HepG2 (cell line): ENCODE measurements at regions not wholly inside any gene's neighbourhood (a gene's known extent, or its start where the extent isn't known, plus 50 kb on each side); places are given as distances from the start of the nearest gene placed in this dataset.

Source experiments
- ATAC-seq: fragments of 200-7000 bp; cut with Tn5 transposase; 3 replicates; pipeline ENCODE4 v1.9.1; 2020; ENCODE audit warnings: mild to moderate bottlenecking, moderate library complexity
- BruUV-seq: library from RNA; stranded (reverse); fragments of 400-500 nt; replicated peaks from 2 replicates; lab custom pipeline; 2021; lab: Mats Ljungman, UMichigan
- CTCF ChIA-PET: fragments of 300-600 bp; formaldehyde crosslinking; extraction: SDS; loops from one replicate; lab custom pipeline; 2021; ENCODE audit warnings: low total read pairs, inconsistent platforms, low intra/inter-chr PET ratio; lab: Yijun Ruan, JAX
- POLR2A ChIA-PET: fragments of 350-600 bp; sonication (Branson Sonifier 250); formaldehyde crosslinking; loops from one replicate; lab custom pipeline; 2020; ENCODE audit warnings: antibody characterized with exemption, inconsistent platforms; lab: Yijun Ruan, JAX
- DNase-seq: peaks from one replicate; pipeline ENCODE4 v3.0.0-alpha.2; 2015; ENCODE audit warnings: low spot score
- FAIRE-seq: peaks from 3 replicates; lab custom pipeline; 2011; peaks lifted over from hg19 to GRCh38; lab: Jason Lieb, UNC
- H2AFZ ChIP-seq: one replicate; pipeline ENCODE4 v1.6.1; 2011; ENCODE audit warnings: low read length, inconsistent platforms
- H3K27ac ChIP-seq: fragments of 300-600 bp; 3 replicates; pipeline ENCODE4 v1.8.0; 2011; ENCODE audit warnings: mixed run types, mild to moderate bottlenecking, mixed read lengths, low read length, inconsistent platforms; ENCODE audit not compliant: insufficient read depth; ENCODE audit errors: extremely low read length
- H3K27me3 ChIP-seq, 2 experiments: fragments of 200-600 bp in 1 of 2; 2 replicates in 1 of 2; 3 replicates in 1 of 2; pipeline versions ENCODE4 v1.6.0 to v1.8.0; 2011; ENCODE audit warnings: low read length in 2 of 2, mild to moderate bottlenecking in 2 of 2, moderate library complexity in 2 of 2, inconsistent platforms in 1 of 2; ENCODE audit not compliant: insufficient read depth in 2 of 2, control insufficient read depth in 1 of 2
- H3K36me3 ChIP-seq, 2 experiments: fragments of 200-600 bp in 1 of 2; replicated peaks in 1 of 2; 2 replicates in 1 of 2; 3 replicates in 1 of 2; pipeline versions ENCODE4 v1.5.1 to v1.8.0; 2011; ENCODE audit warnings: low read length in 2 of 2, inconsistent platforms in 1 of 2; ENCODE audit not compliant: insufficient read depth in 2 of 2, control insufficient read depth in 1 of 2
- H3K4me1 ChIP-seq: 2 replicates; pipeline ENCODE4 v1.5.1; 2012; ENCODE audit warnings: low read length, inconsistent platforms; ENCODE audit not compliant: insufficient read depth
- H3K4me2 ChIP-seq: 2 replicates; pipeline ENCODE4 v1.6.0; 2011; ENCODE audit warnings: low read depth, low read length, inconsistent platforms
- H3K4me3 ChIP-seq, 3 experiments: fragments of 200-600 bp in 1 of 3; sonication (generic), shearing (Covaris generic) in 1 of 3; replicated peaks in 1 of 3; 2 replicates each; pipeline ENCODE4 v1.5.1; 2011 to 2016; ENCODE audit warnings: low read length in 3 of 3, inconsistent platforms in 2 of 3, low read depth in 2 of 3, mild to moderate bottlenecking in 2 of 3, control low read depth in 1 of 3, mixed read lengths in 1 of 3; ENCODE audit not compliant: insufficient read depth in 1 of 3
- H3K79me2 ChIP-seq: one replicate; pipeline ENCODE4 v1.6.1; 2011; ENCODE audit warnings: low read length, inconsistent platforms; ENCODE audit not compliant: insufficient read depth
- H3K9ac ChIP-seq: 2 replicates; pipeline ENCODE4 v1.6.0; 2011; ENCODE audit warnings: mild to moderate bottlenecking, low read depth, low read length, inconsistent platforms; ENCODE audit not compliant: insufficient read depth
- H3K9me3 ChIP-seq: 2 replicates; pipeline ENCODE4 v1.5.1; 2012; ENCODE audit warnings: mild to moderate bottlenecking, low read length
- H4K20me1 ChIP-seq: 2 replicates; pipeline ENCODE4 v1.6.0; 2011; ENCODE audit warnings: inconsistent platforms, mild to moderate bottlenecking, low read length, moderate library complexity; ENCODE audit not compliant: insufficient read depth
- BRCA1 ChIP-seq: sonication (generic); formaldehyde crosslinking; IDR thresholded peaks from 2 replicates; pipeline ENCODE4 v1.4.0; 2020; ENCODE audit warnings: missing genetic modification reagents
- CEBPG ChIP-seq: IDR thresholded peaks from 2 replicates; pipeline ENCODE4 v1.6.1; 2016
- CREB3 ChIP-seq: sonication (generic); formaldehyde crosslinking; IDR thresholded peaks from 2 replicates; pipeline ENCODE4 v1.5.0; 2020; ENCODE audit warnings: missing genetic modification reagents
- FOSL2 ChIP-seq: sonication (generic); formaldehyde crosslinking; IDR thresholded peaks from 2 replicates; pipeline ENCODE4 v1.4.0; 2020; ENCODE audit warnings: missing genetic modification reagents
- FOXA3 ChIP-seq: IDR thresholded peaks from 2 replicates; pipeline ENCODE4 v1.6.1; 2016; ENCODE audit warnings: missing genetic modification reagents, missing compliant biosample characterization
- MBD4 ChIP-seq: IDR thresholded peaks from 2 replicates; pipeline ENCODE4 v1.6.1; 2012; ENCODE audit warnings: low read length, inconsistent platforms, borderline replicate concordance
- NPAS2 ChIP-seq: sonication (generic); formaldehyde crosslinking; IDR thresholded peaks from 2 replicates; pipeline ENCODE4 v1.8.0; 2022; ENCODE audit warnings: mild to moderate bottlenecking, missing genetic modification reagents, borderline replicate concordance
- RCOR2 ChIP-seq: IDR thresholded peaks from 2 replicates; pipeline ENCODE4 v1.6.1; 2016; ENCODE audit warnings: missing biosample characterization, missing genetic modification reagents
- RFX3 ChIP-seq: IDR thresholded peaks from 2 replicates; pipeline ENCODE4 v1.6.1; 2016; ENCODE audit warnings: missing biosample characterization, missing genetic modification reagents
- SOX5 ChIP-seq: IDR thresholded peaks from 2 replicates; pipeline ENCODE4 v1.6.1; 2016; ENCODE audit warnings: borderline replicate concordance
- ZFP36 ChIP-seq: fragments of 150-350 bp; IDR thresholded peaks from 2 replicates; pipeline ENCODE4 v1.6.1; 2018; ENCODE audit warnings: borderline replicate concordance, low read length, low read depth; ENCODE audit not compliant: partially characterized antibody
- ZNF124 ChIP-seq: sonication (generic); formaldehyde crosslinking; IDR thresholded peaks from 2 replicates; pipeline ENCODE4 v1.4.0; 2020; ENCODE audit warnings: missing genetic modification reagents
- ZNF549 ChIP-seq: sonication (generic); formaldehyde crosslinking; IDR thresholded peaks from 2 replicates; pipeline ENCODE4 v1.5.0; 2020; ENCODE audit warnings: missing genetic modification reagents
- ZNF639 ChIP-seq: conservative IDR thresholded peaks from 2 replicates; pipeline ENCODE4 v1.6.1; 2018; ENCODE audit warnings: missing genetic modification reagents
- ZNF891 ChIP-seq: sonication (generic); formaldehyde crosslinking; IDR thresholded peaks from 2 replicates; pipeline ENCODE4 v1.5.0; 2020; ENCODE audit warnings: mild to moderate bottlenecking, missing genetic modification reagents
- WGBS: methylation state at CpG from one replicate; pipeline ENCODE4 v1.1.6; 2017; ENCODE audit warnings: low lambda C conversion rate; 5-methylcytosine and 5-hydroxymethylcytosine counted together
- in situ Hi-C: cut with HindIII; loops from 2 replicates; pipeline ENCODE4 v1.10.0; 2017; ENCODE audit warnings: low pct_unique_long_range_greater_than_20kb; ENCODE audit not compliant: extremely low pct_ligation_motif_present
- intact Hi-C: fragments of 100-400 bp; cut with micrococcal nuclease; formaldehyde crosslinking; loops from one replicate; pipeline ENCODE4 v1.10.0; 2022; ENCODE audit not compliant: unreplicated experiment
- TF ChIP-seq, protein P1 (sequence below): sonication (generic); formaldehyde crosslinking; IDR thresholded peaks from 2 replicates; pipeline ENCODE4 v1.5.0; 2020; ENCODE audit warnings: mild to moderate bottlenecking, missing genetic modification reagents, borderline replicate concordance

GRCh38 chr16:79838496-79839259, 238.1 kb upstream of the MAF start (continued):
- no peak for TF ChIP-seq CREB3 (CRISPR knock-in tag)
- TF ChIP-seq SOX5 (CRISPR knock-in tag), result no peak
- TF ChIP-seq ZNF549, result no peak
- TF ChIP-seq ZNF124 (CRISPR knock-in tag), result no peak
- TF ChIP-seq BRCA1 (CRISPR knock-in tag), result no peak

DNA sequence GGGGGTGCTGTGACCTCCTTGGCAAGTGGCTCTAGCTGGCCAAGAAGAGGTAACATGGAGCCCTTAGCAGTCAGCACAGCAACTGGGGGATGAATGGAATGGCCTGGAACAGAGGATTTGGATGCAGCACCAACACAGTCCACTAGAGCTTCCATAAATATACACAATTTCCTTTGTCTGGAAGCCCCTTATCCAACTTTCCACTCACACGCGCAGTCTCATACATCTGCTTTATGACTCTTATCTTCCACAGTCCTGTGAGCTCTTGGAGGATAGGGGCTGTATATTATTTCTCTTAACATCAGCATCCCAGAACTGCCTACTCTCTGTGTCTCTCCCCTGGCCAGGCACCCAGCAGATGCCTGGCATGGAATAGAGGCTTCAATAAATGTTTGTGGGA, 235.6 kb upstream of the MAF start:
- Histone ChIP-seq H3K9me3 (no peaks in the 10 kb centered on the region), H3K36me3 (no peaks in the 10 kb centered on the region), H3K9ac (no peak overlapping the region), H3K27me3 (no peaks in the 10 kb centered on the region), H3K4me3 (no peak overlapping the region), H3K27ac (no peak overlapping the region), H4K20me1 (no peaks in the 10 kb centered on the region), H3K4me2 (no peak overlapping the region), H2AFZ (no peak overlapping the region), H3K79me2 (no peaks in the 10 kb centered on the region), H3K4me1 (peaks cover 8% of the 10 kb centered on the region)
- POLR2A ChIA-PET, result no interaction called here
- no TSS peak for BruUV-seq
- CTCF ChIA-PET, result no interaction called here
- FAIRE-seq (no peak), ATAC-seq (no peak; the same call in 2 of the 3 replicates), DNase-seq (no peak)
- in situ Hi-C loops, result no loop called here
- 98% methylated on average over 2 of the region's 2 CpGs for WGBS
- intact Hi-C loops, result no loop called here
- no peak for TF ChIP-seq CEBPG (CRISPR knock-in tag)
- TF ChIP-seq, protein P1, sequence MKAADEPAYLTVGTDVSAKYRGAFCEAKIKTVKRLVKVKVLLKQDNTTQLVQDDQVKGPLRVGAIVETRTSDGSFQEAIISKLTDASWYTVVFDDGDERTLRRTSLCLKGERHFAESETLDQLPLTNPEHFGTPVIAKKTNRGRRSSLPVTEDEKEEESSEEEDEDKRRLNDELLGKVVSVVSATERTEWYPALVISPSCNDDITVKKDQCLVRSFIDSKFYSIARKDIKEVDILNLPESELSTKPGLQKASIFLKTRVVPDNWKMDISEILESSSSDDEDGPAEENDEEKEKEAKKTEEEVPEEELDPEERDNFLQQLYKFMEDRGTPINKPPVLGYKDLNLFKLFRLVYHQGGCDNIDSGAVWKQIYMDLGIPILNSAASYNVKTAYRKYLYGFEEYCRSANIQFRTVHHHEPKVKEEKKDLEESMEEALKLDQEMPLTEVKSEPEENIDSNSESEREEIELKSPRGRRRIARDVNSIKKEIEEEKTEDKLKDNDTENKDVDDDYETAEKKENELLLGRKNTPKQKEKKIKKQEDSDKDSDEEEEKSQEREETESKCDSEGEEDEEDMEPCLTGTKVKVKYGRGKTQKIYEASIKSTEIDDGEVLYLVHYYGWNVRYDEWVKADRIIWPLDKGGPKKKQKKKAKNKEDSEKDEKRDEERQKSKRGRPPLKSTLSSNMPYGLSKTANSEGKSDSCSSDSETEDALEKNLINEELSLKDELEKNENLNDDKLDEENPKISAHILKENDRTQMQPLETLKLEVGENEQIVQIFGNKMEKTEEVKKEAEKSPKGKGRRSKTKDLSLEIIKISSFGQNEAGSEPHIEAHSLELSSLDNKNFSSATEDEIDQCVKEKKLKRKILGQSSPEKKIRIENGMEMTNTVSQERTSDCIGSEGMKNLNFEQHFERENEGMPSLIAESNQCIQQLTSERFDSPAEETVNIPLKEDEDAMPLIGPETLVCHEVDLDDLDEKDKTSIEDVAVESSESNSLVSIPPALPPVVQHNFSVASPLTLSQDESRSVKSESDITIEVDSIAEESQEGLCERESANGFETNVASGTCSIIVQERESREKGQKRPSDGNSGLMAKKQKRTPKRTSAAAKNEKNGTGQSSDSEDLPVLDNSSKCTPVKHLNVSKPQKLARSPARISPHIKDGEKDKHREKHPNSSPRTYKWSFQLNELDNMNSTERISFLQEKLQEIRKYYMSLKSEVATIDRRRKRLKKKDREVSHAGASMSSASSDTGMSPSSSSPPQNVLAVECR (CRISPR knock-in tag), result no peak
- TF ChIP-seq ZFP36, result no peak
- TF ChIP-seq FOSL2, result no peak
- TF ChIP-seq NPAS2 (CRISPR knock-in tag), result no peak
- no peak for TF ChIP-seq RFX3
- no peak for TF ChIP-seq FOXA3 (CRISPR knock-in tag)
- TF ChIP-seq ZNF639 (CRISPR knock-in tag), result no peak
- no peak for TF ChIP-seq ZNF891
- no peak for TF ChIP-seq RCOR2
- TF ChIP-seq MBD4, result no peak
